ENCODE measurements at regions not wholly inside any gene's neighbourhood (a gene's known extent, or its start where the extent isn't known, plus 50 kb on each side); places are given as distances from the start of the nearest gene placed in this dataset.

GRCh38 chr3:144282313-144282712 is 310.7 kb downstream of the DIPK2A start:
- Histone ChIP-seq H2BK15ac (ENCODE audit: low read depth, poor library complexity, severe bottlenecking) (no peak overlapping the region), H3K27me3 (ENCODE audit: control insufficient read depth in 1 of 2, insufficient read depth in 1 of 2, low read length in 2 of 2) (no peaks in the 10 kb centered on the region), H4K8ac (ENCODE audit: low read length) (no peak overlapping the region), H2AK5ac (ENCODE audit: low read length, severe bottlenecking) (no peak overlapping the region), H3K4me3 (ENCODE audit: insufficient read depth in 1 of 2, low read depth in 1 of 2, low read length in 2 of 2) (no peak overlapping the region), H2BK12ac (ENCODE audit: low read length in 2 of 2) (no peak overlapping the region), H2BK120ac (ENCODE audit: low read depth, low read length) (no peak overlapping the region), H3K27ac (ENCODE audit: low read length, poor library complexity, severe bottlenecking) (no peak overlapping the region), H2AFZ (ENCODE audit: low read depth, low read length) (no peak overlapping the region), H3K4me2 (ENCODE audit: low read length, poor library complexity, severe bottlenecking) (no peak overlapping the region), H4K91ac (ENCODE audit: low read length) (no peak overlapping the region), H3K18ac (ENCODE audit: low read depth in 1 of 2, low read length in 2 of 2) (no peak overlapping the region), H3K14ac (ENCODE audit: low read length in 2 of 2) (no peak overlapping the region), H2BK5ac (ENCODE audit: low read depth, low read length, poor library complexity, severe bottlenecking) (no peak overlapping the region), H3K4ac (ENCODE audit: low read depth in 1 of 2, low read length in 2 of 2) (no peak overlapping the region), H3K36me3 (ENCODE audit: control insufficient read depth in 1 of 2, insufficient read depth in 2 of 2, low read depth in 1 of 2, low read length in 2 of 2) (no peaks in the 10 kb centered on the region), H3K79me1 (replicated peaks; ENCODE audit: low read length, poor library complexity, severe bottlenecking) (no peaks in the 10 kb centered on the region), H3K9ac (ENCODE audit: low read length) (no peak overlapping the region), H3K9me3 (ENCODE audit: control insufficient read depth, low read length) (no peaks in the 10 kb centered on the region), H3K4me1 (ENCODE audit: control insufficient read depth, insufficient read depth, low read depth, low read length) (no peaks in the 10 kb centered on the region), H3K23ac (ENCODE audit: low read length in 2 of 2) (no peak overlapping the region)
- DNase-seq: no peak
- WGBS: 96% methylated on average over 2 of the region's 2 CpGs

GRCh38 chr3:144286235-144286910 is 314.8 kb downstream of the DIPK2A start:
- Histone ChIP-seq H2AK5ac (ENCODE audit: low read length, severe bottlenecking) (no peak overlapping the region), H2BK12ac (ENCODE audit: low read length in 2 of 2) (no peak overlapping the region), H3K4me1 (ENCODE audit: control insufficient read depth, insufficient read depth, low read depth, low read length) (no peaks in the 10 kb centered on the region), H3K4ac (ENCODE audit: low read depth in 1 of 2, low read length in 2 of 2) (no peak overlapping the region), H3K27me3 (ENCODE audit: control insufficient read depth in 1 of 2, insufficient read depth in 1 of 2, low read length in 2 of 2) (no peaks in the 10 kb centered on the region), H4K8ac (ENCODE audit: low read length) (no peak overlapping the region), H2BK5ac (ENCODE audit: low read depth, low read length, poor library complexity, severe bottlenecking) (no peak overlapping the region), H3K18ac (ENCODE audit: low read depth in 1 of 2, low read length in 2 of 2) (no peak overlapping the region), H2BK15ac (ENCODE audit: low read depth, poor library complexity, severe bottlenecking) (no peak overlapping the region), H3K4me3 (ENCODE audit: insufficient read depth in 1 of 2, low read depth in 1 of 2, low read length in 2 of 2) (no peak overlapping the region), H3K23ac (ENCODE audit: low read length in 2 of 2) (no peak overlapping the region), H2AFZ (ENCODE audit: low read depth, low read length) (no peak overlapping the region), H3K79me1 (replicated peaks; ENCODE audit: low read length, poor library complexity, severe bottlenecking) (no peaks in the 10 kb centered on the region), H3K36me3 (ENCODE audit: control insufficient read depth in 1 of 2, insufficient read depth in 2 of 2, low read depth in 1 of 2, low read length in 2 of 2) (no peaks in the 10 kb centered on the region), H3K4me2 (ENCODE audit: low read length, poor library complexity, severe bottlenecking) (no peak overlapping the region), H2BK120ac (ENCODE audit: low read depth, low read length) (no peak overlapping the region), H3K27ac (ENCODE audit: low read length, poor library complexity, severe bottlenecking) (no peak overlapping the region), H3K14ac (ENCODE audit: low read length in 2 of 2) (no peak overlapping the region), H3K9me3 (ENCODE audit: control insufficient read depth, low read length) (no peaks in the 10 kb centered on the region), H4K91ac (ENCODE audit: low read length) (no peak overlapping the region), H3K9ac (ENCODE audit: low read length) (no peak overlapping the region)
- 93% methylated on average over 5 of the region's 6 CpGs for WGBS
- DNase-seq: no peak

GRCh38 chr3:144287001-144287400 is 315.4 kb downstream of the DIPK2A start:
- H2BK120ac ChIP-seq (ENCODE audit: low read depth, low read length): no peak overlapping the region
- no peak overlapping the region for H4K91ac ChIP-seq (ENCODE audit: low read length)
- H2AK5ac ChIP-seq (ENCODE audit: low read length, severe bottlenecking): no peak overlapping the region
- peak; percentile 1 for DNase-seq
- H3K4me2 ChIP-seq (ENCODE audit: low read length, poor library complexity, severe bottlenecking): no peak overlapping the region
- H3K23ac ChIP-seq (ENCODE audit: low read length in 2 of 2): no peak overlapping the region
- H2BK15ac ChIP-seq (ENCODE audit: low read depth, poor library complexity, severe bottlenecking): no peak overlapping the region
- no peaks in the 10 kb centered on the region for H3K4me1 ChIP-seq (ENCODE audit: control insufficient read depth, insufficient read depth, low read depth, low read length)
- no peak overlapping the region for H3K9ac ChIP-seq (ENCODE audit: low read length)
- H2BK12ac ChIP-seq (ENCODE audit: low read length in 2 of 2): no peak overlapping the region
- H2BK5ac ChIP-seq (ENCODE audit: low read depth, low read length, poor library complexity, severe bottlenecking): no peak overlapping the region
- peaks cover 4% of the 10 kb centered on the region for H3K9me3 ChIP-seq (ENCODE audit: control insufficient read depth, low read length)
- H3K27me3 ChIP-seq (ENCODE audit: control insufficient read depth in 1 of 2, insufficient read depth in 1 of 2, low read length in 2 of 2): no peaks in the 10 kb centered on the region
- no CpG with 5 or more reads among the region's 1 CpG for WGBS
- H3K36me3 ChIP-seq (ENCODE audit: control insufficient read depth in 1 of 2, insufficient read depth in 2 of 2, low read depth in 1 of 2, low read length in 2 of 2): no peaks in the 10 kb centered on the region
- no peaks in the 10 kb centered on the region for H3K79me1 ChIP-seq (replicated peaks; ENCODE audit: low read length, poor library complexity, severe bottlenecking)
- no peak overlapping the region for H3K18ac ChIP-seq (ENCODE audit: low read depth in 1 of 2, low read length in 2 of 2)
- no peak overlapping the region for H3K4me3 ChIP-seq (ENCODE audit: insufficient read depth in 1 of 2, low read depth in 1 of 2, low read length in 2 of 2)
- H3K4ac ChIP-seq (ENCODE audit: low read depth in 1 of 2, low read length in 2 of 2): no peak overlapping the region
- no peak overlapping the region for H4K8ac ChIP-seq (ENCODE audit: low read length)
- no peak overlapping the region for H3K14ac ChIP-seq (ENCODE audit: low read length in 2 of 2)
- no peak overlapping the region for H3K27ac ChIP-seq (ENCODE audit: low read length, poor library complexity, severe bottlenecking)
- no peak overlapping the region for H2AFZ ChIP-seq (ENCODE audit: low read depth, low read length)

DNA sequence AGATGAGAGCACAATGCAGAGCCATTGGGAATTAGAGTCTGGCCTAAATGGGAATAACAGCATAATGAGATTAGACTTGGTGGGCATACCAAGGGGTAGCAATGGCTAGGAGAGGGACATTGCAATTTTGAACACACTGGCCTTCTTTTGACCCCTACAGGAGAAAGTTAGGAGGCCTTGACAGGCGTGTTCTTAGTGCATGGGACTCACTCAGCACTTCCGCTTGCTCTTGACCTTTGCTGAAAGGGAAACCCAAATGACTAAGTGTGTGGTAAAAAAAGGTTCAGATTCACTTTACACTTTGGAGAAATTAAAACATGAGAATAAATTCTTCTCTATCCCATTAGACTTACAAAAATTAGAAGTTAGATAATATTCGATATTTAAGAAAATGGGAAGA is 317.4 kb downstream of the DIPK2A start:
- H3K4me3 ChIP-seq (ENCODE audit: insufficient read depth in 1 of 2, low read depth in 1 of 2, low read length in 2 of 2): no peak overlapping the region
- H3K4ac ChIP-seq (ENCODE audit: low read depth in 1 of 2, low read length in 2 of 2): no peak overlapping the region
- H2BK120ac ChIP-seq (ENCODE audit: low read depth, low read length): no peak overlapping the region
- H3K18ac ChIP-seq (ENCODE audit: low read depth in 1 of 2, low read length in 2 of 2): no peak overlapping the region
- no peak overlapping the region for H3K4me2 ChIP-seq (ENCODE audit: low read length, poor library complexity, severe bottlenecking)
- WGBS: 65% methylated on average over 2 of the region's 3 CpGs
- H2BK5ac ChIP-seq (ENCODE audit: low read depth, low read length, poor library complexity, severe bottlenecking): no peak overlapping the region
- H3K36me3 ChIP-seq (ENCODE audit: control insufficient read depth in 1 of 2, insufficient read depth in 2 of 2, low read depth in 1 of 2, low read length in 2 of 2): no peaks in the 10 kb centered on the region
- H3K27ac ChIP-seq (ENCODE audit: low read length, poor library complexity, severe bottlenecking): no peak overlapping the region
- no peak overlapping the region for H4K91ac ChIP-seq (ENCODE audit: low read length)
- peaks cover 4% of the 10 kb centered on the region for H3K9me3 ChIP-seq (ENCODE audit: control insufficient read depth, low read length)
- no peak overlapping the region for H3K9ac ChIP-seq (ENCODE audit: low read length)
- H3K79me1 ChIP-seq (replicated peaks; ENCODE audit: low read length, poor library complexity, severe bottlenecking): no peaks in the 10 kb centered on the region
- H3K27me3 ChIP-seq (ENCODE audit: control insufficient read depth in 1 of 2, insufficient read depth in 1 of 2, low read length in 2 of 2): no peaks in the 10 kb centered on the region
- no peak overlapping the region for H3K23ac ChIP-seq (ENCODE audit: low read length in 2 of 2)
- H3K14ac ChIP-seq (ENCODE audit: low read length in 2 of 2): no peak overlapping the region
- H2BK12ac ChIP-seq (ENCODE audit: low read length in 2 of 2): no peak overlapping the region
- H3K4me1 ChIP-seq (ENCODE audit: control insufficient read depth, insufficient read depth, low read depth, low read length): no peaks in the 10 kb centered on the region
- H2BK15ac ChIP-seq (ENCODE audit: low read depth, poor library complexity, severe bottlenecking): no peak overlapping the region
- no peak overlapping the region for H2AK5ac ChIP-seq (ENCODE audit: low read length, severe bottlenecking)
- no peak overlapping the region for H2AFZ ChIP-seq (ENCODE audit: low read depth, low read length)
- DNase-seq: no peak
- no peak overlapping the region for H4K8ac ChIP-seq (ENCODE audit: low read length)
